GM23248 (cell line): ENCODE measurements at regions not wholly inside any gene's neighbourhood (a gene's known extent, or its start where the extent isn't known, plus 50 kb on each side); places are given as distances from the start of the nearest gene placed in this dataset.

Experiments used
- EZH2 ChIP-seq: fragments of 200-600 bp; sonication (generic); IDR thresholded peaks from 2 replicates; pipeline ENCODE4 v1.6.1; 2018; ENCODE audit warnings: antibody characterized with exemption, mild to moderate bottlenecking; ENCODE audit not compliant: insufficient read depth, poor library complexity, severe bottlenecking
- EZH2phosphoT487 ChIP-seq: fragments of 200-600 bp; sonication (generic); IDR thresholded peaks from 2 replicates; pipeline ENCODE4 v1.6.1; 2018; ENCODE audit warnings: antibody characterized with exemption, moderate library complexity, mild to moderate bottlenecking, low read depth; ENCODE audit not compliant: insufficient read depth

DNA sequence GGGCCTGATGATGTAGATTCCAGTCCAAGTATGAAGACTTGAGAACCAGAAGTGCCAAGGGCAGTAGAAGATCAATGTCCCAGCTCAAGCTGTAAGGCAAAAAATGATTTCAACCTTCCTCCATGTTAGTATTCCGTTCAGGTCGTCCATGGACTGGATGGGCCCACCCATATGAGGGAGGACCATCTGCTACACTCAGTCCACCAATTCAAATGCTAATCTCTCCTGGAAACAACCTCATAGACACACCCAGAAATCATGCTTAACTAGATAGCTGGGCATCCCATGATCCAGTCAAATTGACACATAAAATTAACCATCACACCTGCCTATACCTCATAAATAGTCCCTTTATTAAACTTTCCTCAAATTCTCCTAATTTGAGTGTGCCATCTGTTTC, 73.3 kb upstream of the NFASC start:
- TF ChIP-seq EZH2, result no peak
- TF ChIP-seq EZH2phosphoT487, result no peak
